Loucy (cell line): ENCODE measurements at regions not wholly inside any gene's neighbourhood (a gene's known extent, or its start where the extent isn't known, plus 50 kb on each side); places are given as distances from the start of the nearest gene placed in this dataset.

Experiments used
- H2AFZ ChIP-seq: fragments of 200-600 bp; sonication (generic); 2 replicates; pipeline ENCODE4 v1.6.0; 2016; ENCODE audit warnings: antibody characterized with exemption, mild to moderate bottlenecking, low read length, moderate library complexity
- H3F3A ChIP-seq: fragments of 200-600 bp; 2 replicates; pipeline ENCODE4 v1.6.0; 2016; ENCODE audit warnings: antibody characterized with exemption, low read depth, mild to moderate bottlenecking
- H3K27me3 ChIP-seq: fragments of 200-600 bp; sonication (generic); 2 replicates; pipeline ENCODE4 v1.6.1; 2014; ENCODE audit warnings: low read length, mild to moderate bottlenecking; ENCODE audit not compliant: insufficient read depth, poor library complexity, severe bottlenecking
- H3K36me3 ChIP-seq: fragments of 200-600 bp; sonication (generic); 2 replicates; pipeline ENCODE4 v1.6.1; 2016; ENCODE audit warnings: low read length; ENCODE audit not compliant: insufficient read depth
- H3K4me1 ChIP-seq: fragments of 200-600 bp; sonication (generic); 2 replicates; pipeline ENCODE4 v1.5.1; 2014; ENCODE audit warnings: low read length, mild to moderate bottlenecking; ENCODE audit not compliant: insufficient read depth, poor library complexity, severe bottlenecking
- H3K4me2 ChIP-seq: fragments of 200-600 bp; sonication (generic); 2 replicates; pipeline ENCODE4 v1.6.0; 2014; ENCODE audit warnings: antibody characterized with exemption, low read length, low read depth, mild to moderate bottlenecking; ENCODE audit not compliant: poor library complexity, severe bottlenecking
- H3K4me3 ChIP-seq: fragments of 200-600 bp; sonication (generic); 2 replicates; pipeline ENCODE4 v1.5.1; 2014; ENCODE audit warnings: low read length, mild to moderate bottlenecking, mixed read lengths; ENCODE audit not compliant: poor library complexity, severe bottlenecking
- H3K79me2 ChIP-seq: fragments of 200-600 bp; sonication (generic); 2 replicates; pipeline ENCODE4 v1.6.1; 2014; ENCODE audit warnings: low read length; ENCODE audit not compliant: insufficient read depth
- H3K9ac ChIP-seq: fragments of 200-600 bp; sonication (generic); 2 replicates; pipeline ENCODE4 v1.6.0; 2014; ENCODE audit warnings: mild to moderate bottlenecking, low read depth, low read length, moderate library complexity; ENCODE audit not compliant: poor library complexity, severe bottlenecking
- H3K9me2 ChIP-seq: fragments of 200-600 bp; sonication (generic); replicated peaks from 2 replicates; pipeline ENCODE4 v1.6.1; 2016; ENCODE audit warnings: low read depth, low read length, mixed read lengths
- H3K9me3 ChIP-seq: fragments of 200-600 bp; sonication (generic); 2 replicates; pipeline ENCODE4 v1.6.1; 2014; ENCODE audit warnings: mild to moderate bottlenecking, antibody characterized with exemption, low read length, low read depth; ENCODE audit not compliant: insufficient read depth
- H4K20me1 ChIP-seq: fragments of 200-600 bp; sonication (generic); 2 replicates; pipeline ENCODE4 v1.6.0; 2014; ENCODE audit warnings: antibody characterized with exemption, low read length, mild to moderate bottlenecking; ENCODE audit not compliant: insufficient read depth, poor library complexity, severe bottlenecking
- CTCF ChIP-seq: fragments of 200-600 bp; sonication (generic); conservative IDR thresholded peaks from 2 replicates; pipeline ENCODE4 v1.5.1; 2014; ENCODE audit warnings: mild to moderate bottlenecking, antibody characterized with exemption, low read length
- EZH2phosphoT487 ChIP-seq: fragments of 200-600 bp; IDR thresholded peaks from 2 replicates; pipeline ENCODE4 v1.6.1; 2018; ENCODE audit warnings: antibody characterized with exemption, mild to moderate bottlenecking, moderate library complexity, borderline replicate concordance

DNA sequence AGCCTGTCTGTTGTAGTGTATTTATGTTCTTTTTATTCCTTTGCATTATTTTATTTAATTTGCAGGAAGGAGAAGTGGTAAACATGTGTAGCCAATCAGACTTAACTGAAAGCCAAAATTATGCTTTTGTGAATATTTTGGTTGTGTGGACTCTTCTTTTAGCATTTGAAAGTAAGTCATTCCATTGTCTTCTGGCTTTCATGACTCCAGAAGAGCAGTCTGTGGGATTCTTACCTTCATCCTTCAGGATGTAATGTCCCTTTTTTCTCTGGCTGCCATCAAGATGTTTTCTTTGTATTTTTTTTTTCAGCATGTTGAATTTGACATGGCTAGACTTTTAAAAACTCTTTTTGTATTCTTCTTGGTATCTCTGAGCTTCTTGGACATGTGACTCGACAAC, 895.2 kb upstream of the ZEB2 start:
- no peak overlapping the region for H3K9ac ChIP-seq
- H3K27me3 ChIP-seq, result no peaks in the 10 kb centered on the region
- peaks cover 11% of the 10 kb centered on the region for H3K4me1 ChIP-seq
- H4K20me1 ChIP-seq, result no peaks in the 10 kb centered on the region
- no peaks in the 10 kb centered on the region for H3K9me3 ChIP-seq
- TF ChIP-seq CTCF (no peak), EZH2phosphoT487 (no peak)
- no peak overlapping the region for H2AFZ ChIP-seq
- H3K4me3 ChIP-seq, result no peak overlapping the region
- H3F3A ChIP-seq, result no peaks in the 10 kb centered on the region
- no peak overlapping the region for H3K4me2 ChIP-seq
- no peaks in the 10 kb centered on the region for H3K36me3 ChIP-seq
- H3K9me2 ChIP-seq, result no peaks in the 10 kb centered on the region
- H3K79me2 ChIP-seq, result no peaks in the 10 kb centered on the region

DNA sequence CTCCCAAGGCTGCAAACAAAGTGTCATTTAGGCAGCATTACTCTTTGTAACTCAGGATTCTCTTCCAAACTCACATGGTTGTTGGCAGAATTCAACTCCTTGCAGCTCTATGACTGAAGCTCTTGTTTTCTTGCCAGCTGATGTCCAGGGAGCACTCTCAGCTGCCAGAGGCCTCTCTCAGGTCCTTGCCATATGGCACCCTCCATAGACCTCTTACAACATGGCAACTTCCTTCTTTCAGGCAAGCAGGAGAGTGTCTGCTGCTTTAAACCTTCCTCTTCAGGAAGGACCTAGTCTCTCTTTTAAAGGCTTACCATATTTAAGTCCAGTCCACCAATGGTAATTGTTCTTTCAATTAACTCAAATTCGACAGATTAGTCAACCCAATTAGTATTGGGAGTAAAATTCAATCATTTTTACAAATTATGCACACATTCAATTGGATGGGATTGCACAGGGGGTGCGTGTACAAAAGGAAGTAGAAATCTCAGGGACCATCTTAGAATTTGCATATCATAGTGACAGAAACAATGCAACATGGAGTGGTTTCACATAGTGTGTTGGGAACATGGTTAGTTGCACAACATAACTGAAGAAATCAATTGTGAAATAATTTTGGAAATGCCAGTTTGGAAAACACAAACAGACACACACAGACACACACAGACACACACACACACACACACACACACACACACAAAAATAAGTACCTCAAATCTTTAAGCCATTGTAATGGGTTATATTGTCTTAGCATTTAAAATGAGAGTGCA, 893.5 kb upstream of the ZEB2 start:
- Histone ChIP-seq H3K4me2 (no peak overlapping the region), H3F3A (no peaks in the 10 kb centered on the region), H2AFZ (no peak overlapping the region), H3K27me3 (no peaks in the 10 kb centered on the region), H4K20me1 (no peaks in the 10 kb centered on the region), H3K36me3 (no peaks in the 10 kb centered on the region), H3K9me3 (no peaks in the 10 kb centered on the region), H3K4me1 (peaks cover 11% of the 10 kb centered on the region), H3K9me2 (no peaks in the 10 kb centered on the region), H3K4me3 (no peak overlapping the region), H3K9ac (no peak overlapping the region), H3K79me2 (no peaks in the 10 kb centered on the region)
- TF ChIP-seq CTCF (no peak), EZH2phosphoT487 (no peak)

DNA sequence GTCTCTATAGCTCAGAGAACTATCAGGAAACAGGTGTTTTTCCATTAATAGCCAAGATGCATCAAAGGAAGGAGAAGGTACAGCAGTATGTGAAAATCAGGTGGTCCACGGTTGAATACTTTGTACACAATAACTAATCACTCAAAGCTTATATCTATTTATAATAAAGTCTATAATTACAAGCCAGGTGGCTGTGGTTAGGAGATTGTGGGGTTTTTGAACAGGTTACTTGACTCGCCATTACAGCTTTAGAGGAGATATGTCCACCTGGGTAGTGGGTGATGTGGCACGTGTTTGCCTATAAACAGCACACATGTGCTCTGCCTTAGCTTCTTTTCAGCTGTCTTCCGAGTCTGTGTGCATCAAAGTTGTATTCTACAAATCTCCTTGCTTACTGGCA, 892.2 kb upstream of the ZEB2 start:
- Histone ChIP-seq H3K4me3 (peak overlapping the region; percentile 31), H3K4me1 (peaks cover 11% of the 10 kb centered on the region), H2AFZ (no peak overlapping the region), H3K9me3 (no peaks in the 10 kb centered on the region), H3K36me3 (no peaks in the 10 kb centered on the region), H3K4me2 (peak overlapping the region; percentile 56), H3K27me3 (no peaks in the 10 kb centered on the region), H3K9ac (no peak overlapping the region), H3K9me2 (no peaks in the 10 kb centered on the region), H3K79me2 (no peaks in the 10 kb centered on the region), H4K20me1 (no peaks in the 10 kb centered on the region), H3F3A (no peaks in the 10 kb centered on the region)
- TF ChIP-seq EZH2phosphoT487 (no peak), CTCF (no peak)
